Gastroesophageal sphincter (tissue), 3 donors: ENCODE measurements at regions not wholly inside any gene's neighbourhood (a gene's known extent, or its start where the extent isn't known, plus 50 kb on each side); places are given as distances from the start of the nearest gene placed in this dataset.

Experiments
- EP300 ChIP-seq: sonication (generic); formaldehyde crosslinking; IDR thresholded peaks from one replicate; pipeline ENCODE4 v1.6.1; 2017; ENCODE audit warnings: antibody characterized with exemption, mild to moderate bottlenecking
- POLR2A ChIP-seq, 2 donors: fragments of 450-650 bp; IDR thresholded peaks; one replicate each; pipeline ENCODE4 v1.6.1; 2017; ENCODE audit warnings: antibody characterized with exemption in 2 of 2, mild to moderate bottlenecking in 2 of 2, moderate library complexity in 1 of 2
- POLR2AphosphoS5 ChIP-seq: sonication (generic); formaldehyde crosslinking; IDR thresholded peaks from one replicate; pipeline ENCODE4 v1.6.1; 2017; ENCODE audit warnings: antibody characterized with exemption
- TF ChIP-seq, protein P1 (sequence below), 4 experiments: fragments of 200-600 bp in 2 of 4; fragments of 450-650 bp in 2 of 4; sonication (generic) in 1 of 4; IDR thresholded peaks; one replicate each; pipeline ENCODE4 v1.5.1; 2017 to 2019; ENCODE audit warnings: antibody characterized with exemption in 4 of 4, mild to moderate bottlenecking in 2 of 4, moderate library complexity in 2 of 4

- TF ChIP-seq, protein P1, sequence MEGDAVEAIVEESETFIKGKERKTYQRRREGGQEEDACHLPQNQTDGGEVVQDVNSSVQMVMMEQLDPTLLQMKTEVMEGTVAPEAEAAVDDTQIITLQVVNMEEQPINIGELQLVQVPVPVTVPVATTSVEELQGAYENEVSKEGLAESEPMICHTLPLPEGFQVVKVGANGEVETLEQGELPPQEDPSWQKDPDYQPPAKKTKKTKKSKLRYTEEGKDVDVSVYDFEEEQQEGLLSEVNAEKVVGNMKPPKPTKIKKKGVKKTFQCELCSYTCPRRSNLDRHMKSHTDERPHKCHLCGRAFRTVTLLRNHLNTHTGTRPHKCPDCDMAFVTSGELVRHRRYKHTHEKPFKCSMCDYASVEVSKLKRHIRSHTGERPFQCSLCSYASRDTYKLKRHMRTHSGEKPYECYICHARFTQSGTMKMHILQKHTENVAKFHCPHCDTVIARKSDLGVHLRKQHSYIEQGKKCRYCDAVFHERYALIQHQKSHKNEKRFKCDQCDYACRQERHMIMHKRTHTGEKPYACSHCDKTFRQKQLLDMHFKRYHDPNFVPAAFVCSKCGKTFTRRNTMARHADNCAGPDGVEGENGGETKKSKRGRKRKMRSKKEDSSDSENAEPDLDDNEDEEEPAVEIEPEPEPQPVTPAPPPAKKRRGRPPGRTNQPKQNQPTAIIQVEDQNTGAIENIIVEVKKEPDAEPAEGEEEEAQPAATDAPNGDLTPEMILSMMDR (IDR thresholded peaks at IDR 0.05): no peak
- TF ChIP-seq POLR2AphosphoS5: no peak
- TF ChIP-seq POLR2A (IDR thresholded peaks at IDR 0.05): no peak
- TF ChIP-seq EP300: no peak
Observed at GRCh38 chrY:18884748-18885147, 111.2 kb upstream of the HSFY2 start.
